GM19438 (cell line): ENCODE measurements at regions not wholly inside any gene's neighbourhood (a gene's known extent, or its start where the extent isn't known, plus 50 kb on each side); places are given as distances from the start of the nearest gene placed in this dataset.
"Not testable (repeated sequence)": the region's sequence is repeated elsewhere in the genome, so short reads cannot be mapped to it uniquely, and the experiment has no call there.

Source experiments
- ATAC-seq: cut with Tn5 transposase; IDR thresholded peaks from one replicate; pipeline ENCODE4 v1.9.1; 2021; ENCODE audit warnings: low read depth; ENCODE audit not compliant: unreplicated experiment

- no peak for ATAC-seq
These were observed 924.3 kb upstream of the DIAPH2 start for GRCh38 chrX:95760356-95760755.

GRCh38 chrX:95762716-95763115 lies 921.9 kb upstream of the DIAPH2 start:
- ATAC-seq = no peak

GRCh38 chrX:95764972-95765451 lies 919.6 kb upstream of the DIAPH2 start:
- no peak for ATAC-seq

- ATAC-seq = not testable (repeated sequence)
These were observed 913.4 kb upstream of the DIAPH2 start for GRCh38 chrX:95771198-95771597.

GRCh38 chrX:95791876-95792275 lies 892.8 kb upstream of the DIAPH2 start:
- ATAC-seq = no peak

GRCh38 chrX:95797344-95797743 lies 887.3 kb upstream of the DIAPH2 start:
- no peak for ATAC-seq

- no peak for ATAC-seq
These were observed 860.8 kb upstream of the DIAPH2 start for GRCh38 chrX:95823796-95824195.

GRCh38 chrX:95835223-95835622 lies 849.4 kb upstream of the DIAPH2 start:
- no peak for ATAC-seq

GRCh38 chrX:95836517-95836916 lies 848.1 kb upstream of the DIAPH2 start:
- ATAC-seq = no peak

- no peak for ATAC-seq
These were observed 842.8 kb upstream of the DIAPH2 start for GRCh38 chrX:95841863-95842262.

GRCh38 chrX:95860127-95860526 lies 824.5 kb upstream of the DIAPH2 start:
- no peak for ATAC-seq

- ATAC-seq = no peak
These were observed 809.0 kb upstream of the DIAPH2 start for GRCh38 chrX:95875661-95876060.

- ATAC-seq = no peak
These were observed 805.8 kb upstream of the DIAPH2 start for GRCh38 chrX:95878874-95879273.

- no peak for ATAC-seq
These were observed 800.5 kb upstream of the DIAPH2 start for GRCh38 chrX:95884186-95884585.

GRCh38 chrX:95885074-95885473 lies 799.6 kb upstream of the DIAPH2 start:
- ATAC-seq = no peak

GRCh38 chrX:95889279-95889678 lies 795.4 kb upstream of the DIAPH2 start:
- no peak for ATAC-seq

- no peak for ATAC-seq
These were observed 791.0 kb upstream of the DIAPH2 start for GRCh38 chrX:95893636-95894035.

- no peak for ATAC-seq
These were observed 781.2 kb upstream of the DIAPH2 start for GRCh38 chrX:95903490-95903889.

GRCh38 chrX:95903975-95904374 lies 780.7 kb upstream of the DIAPH2 start:
- ATAC-seq = no peak

GRCh38 chrX:95907081-95907480 lies 777.6 kb upstream of the DIAPH2 start:
- ATAC-seq = no peak

GRCh38 chrX:95911062-95911461 lies 773.6 kb upstream of the DIAPH2 start:
- ATAC-seq = no peak

GRCh38 chrX:95919605-95920004 lies 765.0 kb upstream of the DIAPH2 start:
- ATAC-seq = no peak

GRCh38 chrX:95945528-95945927 lies 739.1 kb upstream of the DIAPH2 start:
- ATAC-seq = no peak
